ENCODE measurements at regions not wholly inside any gene's neighbourhood (a gene's known extent, or its start where the extent isn't known, plus 50 kb on each side); places are given as distances from the start of the nearest gene placed in this dataset.

DNA sequence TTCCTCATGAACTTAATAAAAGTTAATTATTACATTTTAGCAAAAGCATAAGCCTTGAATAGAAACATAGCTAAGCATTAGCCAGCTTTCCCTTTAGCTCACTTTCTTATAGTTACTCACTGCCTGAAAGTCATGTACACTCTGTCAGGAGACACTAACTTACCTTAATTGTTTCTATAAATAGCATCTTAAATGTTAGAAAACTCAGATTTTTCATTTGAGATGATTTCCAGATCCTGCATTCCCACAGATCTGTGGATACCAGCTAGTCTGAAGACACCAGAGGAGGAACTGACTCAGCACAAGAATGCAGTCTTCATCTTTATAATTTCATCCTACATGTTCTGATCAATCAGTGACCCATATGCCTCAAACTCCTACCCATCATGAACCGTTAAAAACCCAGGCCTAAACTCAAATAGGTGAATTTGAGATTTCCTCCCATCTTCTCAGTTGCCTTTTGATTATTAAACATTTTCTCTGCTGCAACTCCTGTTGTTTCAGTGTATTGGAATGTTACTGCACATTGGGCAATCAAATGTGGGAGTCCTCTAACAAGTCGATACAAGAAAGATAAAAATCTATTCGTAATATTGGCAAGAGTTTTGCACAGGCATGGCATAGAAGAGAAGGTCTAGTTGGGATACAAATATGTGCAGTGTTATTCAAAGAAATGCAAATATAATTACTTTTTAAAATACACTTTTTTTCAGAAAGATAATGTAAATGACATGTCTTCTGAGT lies 857.4 kb upstream of the CDH2 start:
- DNase-seq (no peak), ATAC-seq (no peak)
- no peaks in the 10 kb centered on the region for H3K4me1 ChIP-seq (ENCODE audit: control insufficient read depth in 2 of 2, insufficient read depth in 2 of 2, low read length in 2 of 2)
- Mint-ChIP-seq H3K27me3 (no peaks in the 10 kb centered on the region), H3K9me3 (peaks cover 0 to 16% (median 3%) of the 10 kb centered on the region in 11 donors), H3K36me3 (no peaks in the 10 kb centered on the region), H3K4me3 (no peak overlapping the region), H3K4me1 (no peaks in the 10 kb centered on the region), H3K27ac (no peak overlapping the region)
- H3K4me3 ChIP-seq (ENCODE audit: low read length), result no peak overlapping the region
- no peaks in the 10 kb centered on the region for H3K36me3 ChIP-seq (ENCODE audit: control insufficient read depth in 2 of 3, insufficient read depth in 3 of 3, low read length in 3 of 3)
- ChIA-PET CTCF (no interaction called here), POLR2A (no interaction called here)
- intact Hi-C loops (cut with micrococcal nuclease), result no loop called here
- H3K9me3 ChIP-seq (ENCODE audit: control insufficient read depth in 2 of 3, low read length in 3 of 3), result no peaks in the 10 kb centered on the region
- H3K27ac ChIP-seq (ENCODE audit: low read depth, low read length), result no peak overlapping the region
- H3K27me3 ChIP-seq (ENCODE audit: control insufficient read depth in 2 of 2, insufficient read depth in 2 of 2, low read length in 2 of 2), result no peaks in the 10 kb centered on the region

DNA sequence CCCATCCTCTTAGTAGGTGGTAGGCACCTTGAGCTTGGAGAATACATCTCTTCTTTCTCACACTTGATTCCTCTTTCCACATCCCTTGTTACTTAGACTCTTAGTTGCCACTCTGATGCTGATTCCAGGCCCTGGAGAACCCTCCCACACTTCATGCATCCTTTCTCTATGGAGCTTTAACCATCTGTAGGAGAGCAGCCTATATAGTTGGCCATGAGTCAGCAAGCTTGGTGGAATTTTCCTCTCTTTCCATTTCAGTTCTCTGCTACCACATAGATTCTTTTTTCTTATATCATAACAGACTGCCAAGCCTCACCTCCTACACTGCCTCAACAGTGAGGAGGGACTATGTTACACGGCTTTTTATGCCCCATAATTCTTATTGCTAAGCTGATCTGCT lies 851.6 kb upstream of the CDH2 start:
- Mint-ChIP-seq H3K27ac (no peak overlapping the region), H3K27me3 (no peaks in the 10 kb centered on the region), H3K4me1 (no peaks in the 10 kb centered on the region), H3K4me3 (no peak overlapping the region), H3K36me3 (no peaks in the 10 kb centered on the region), H3K9me3 (peaks cover 0 to 12% (median 4%) of the 10 kb centered on the region in 11 donors)
- H3K9me3 ChIP-seq (ENCODE audit: control insufficient read depth in 2 of 3, low read length in 3 of 3), result no peaks in the 10 kb centered on the region
- ChIA-PET POLR2A (no interaction called here), CTCF (no interaction called here)
- H3K4me1 ChIP-seq (ENCODE audit: control insufficient read depth in 2 of 2, insufficient read depth in 2 of 2, low read length in 2 of 2), result no peaks in the 10 kb centered on the region
- intact Hi-C loops (cut with micrococcal nuclease), result no loop called here
- no peak overlapping the region for H3K27ac ChIP-seq (ENCODE audit: low read depth, low read length)
- no peaks in the 10 kb centered on the region for H3K27me3 ChIP-seq (ENCODE audit: control insufficient read depth in 2 of 2, insufficient read depth in 2 of 2, low read length in 2 of 2)
- DNase-seq, result no peak
- no peak overlapping the region for H3K4me3 ChIP-seq (ENCODE audit: low read length)
- no peaks in the 10 kb centered on the region for H3K36me3 ChIP-seq (ENCODE audit: control insufficient read depth in 2 of 3, insufficient read depth in 3 of 3, low read length in 3 of 3)
- no peak for ATAC-seq

DNA sequence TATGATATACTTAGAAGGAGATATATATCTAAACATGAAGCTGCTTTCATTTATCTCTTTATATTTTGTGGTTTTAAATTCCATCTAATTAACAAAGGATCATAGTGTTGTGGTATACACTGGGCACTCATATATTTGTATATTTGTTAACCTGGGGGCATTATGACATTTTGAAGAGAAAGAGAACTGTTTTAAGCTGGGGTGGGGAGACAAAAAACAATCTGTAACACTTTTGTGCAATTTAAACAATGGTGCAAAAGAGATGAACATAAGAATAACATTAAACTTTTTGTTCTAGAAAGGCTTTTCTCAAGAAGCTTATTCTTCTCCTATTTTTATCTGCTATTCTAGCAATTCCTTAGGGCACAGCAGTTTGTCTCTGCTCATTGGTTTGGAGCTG lies 842.0 kb upstream of the CDH2 start:
- Mint-ChIP-seq H3K27ac (no peak overlapping the region), H3K4me3 (no peak overlapping the region), H3K9me3 (peaks cover 0 to 7% (median 3%) of the 10 kb centered on the region in 11 donors), H3K36me3 (no peaks in the 10 kb centered on the region), H3K4me1 (no peaks in the 10 kb centered on the region), H3K27me3 (no peaks in the 10 kb centered on the region)
- DNase-seq (no peak), ATAC-seq (no peak)
- Histone ChIP-seq H3K9me3 (ENCODE audit: control insufficient read depth in 2 of 3, low read length in 3 of 3) (peaks cover 0 to 3% (median 0%) of the 10 kb centered on the region in 3 experiments), H3K4me3 (ENCODE audit: low read length) (no peak overlapping the region), H3K27me3 (ENCODE audit: control insufficient read depth in 2 of 2, insufficient read depth in 2 of 2, low read length in 2 of 2) (no peaks in the 10 kb centered on the region), H3K36me3 (ENCODE audit: control insufficient read depth in 2 of 3, insufficient read depth in 3 of 3, low read length in 3 of 3) (no peaks in the 10 kb centered on the region), H3K4me1 (ENCODE audit: control insufficient read depth in 2 of 2, insufficient read depth in 2 of 2, low read length in 2 of 2) (no peaks in the 10 kb centered on the region), H3K27ac (ENCODE audit: low read depth, low read length) (no peak overlapping the region)
- ChIA-PET CTCF (no interaction called here), POLR2A (no interaction called here)
- intact Hi-C loops (cut with micrococcal nuclease), result no loop called here

DNA sequence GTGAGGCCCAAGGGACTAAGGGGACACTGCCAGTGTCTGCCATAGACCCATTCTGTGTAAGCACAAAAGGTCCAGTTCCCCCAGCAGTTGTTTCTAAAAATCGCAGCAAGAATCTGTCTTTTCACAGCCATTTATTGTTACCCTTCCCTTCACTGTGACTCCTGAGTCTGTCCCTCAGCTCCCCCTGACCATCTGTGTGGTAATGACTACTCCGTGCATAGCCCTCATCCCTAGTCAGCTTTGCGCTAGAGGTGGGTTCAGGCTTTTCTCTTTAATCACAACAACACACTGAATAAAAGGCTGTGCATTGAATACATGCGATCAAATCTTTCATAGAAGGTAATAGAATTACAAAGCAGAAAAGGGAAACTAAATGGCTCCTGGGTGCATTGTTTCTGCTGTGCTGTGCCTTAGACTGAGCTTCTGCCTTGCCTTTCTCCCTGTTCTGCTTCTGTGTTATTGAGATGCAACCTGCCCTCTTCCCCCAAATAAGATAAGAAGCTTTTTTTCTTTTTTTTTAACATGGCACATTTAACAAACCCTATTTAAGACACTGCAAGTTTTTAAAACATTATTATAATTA lies 836.0 kb upstream of the CDH2 start:
- no peaks in the 10 kb centered on the region for H3K4me1 Mint-ChIP-seq
- ChIA-PET POLR2A (no interaction called here), CTCF (no interaction called here)
- H3K9me3 Mint-ChIP-seq, result peaks cover 0 to 12% (median 4%) of the 10 kb centered on the region in 11 donors
- H3K27me3 Mint-ChIP-seq, result no peaks in the 10 kb centered on the region
- no peak overlapping the region for H3K4me3 Mint-ChIP-seq
- Histone ChIP-seq H3K4me1 (ENCODE audit: control insufficient read depth in 2 of 2, insufficient read depth in 2 of 2, low read length in 2 of 2) (no peaks in the 10 kb centered on the region), H3K36me3 (ENCODE audit: control insufficient read depth in 2 of 3, insufficient read depth in 3 of 3, low read length in 3 of 3) (no peaks in the 10 kb centered on the region), H3K27ac (ENCODE audit: low read depth, low read length) (no peak overlapping the region), H3K4me3 (ENCODE audit: low read length) (no peak overlapping the region), H3K27me3 (ENCODE audit: control insufficient read depth in 2 of 2, insufficient read depth in 2 of 2, low read length in 2 of 2) (no peaks in the 10 kb centered on the region), H3K9me3 (ENCODE audit: control insufficient read depth in 2 of 3, low read length in 3 of 3) (peaks cover 0 to 3% (median 0%) of the 10 kb centered on the region in 3 experiments)
- ATAC-seq (no peak), DNase-seq (no peak)
- peaks cover 0 to 3% (median 0%) of the 10 kb centered on the region in 5 donors for H3K36me3 Mint-ChIP-seq
- H3K27ac Mint-ChIP-seq, result no peak overlapping the region
- intact Hi-C loops (cut with micrococcal nuclease), result no loop called here

- Mint-ChIP-seq H3K27me3 (no peaks in the 10 kb centered on the region), H3K27ac (no peak overlapping the region), H3K4me1 (no peaks in the 10 kb centered on the region), H3K9me3 (peaks cover 0 to 12% (median 4%) of the 10 kb centered on the region in 11 donors), H3K36me3 (peaks cover 0 to 3% (median 0%) of the 10 kb centered on the region in 5 donors), H3K4me3 (no peak overlapping the region)
- Histone ChIP-seq H3K9me3 (ENCODE audit: control insufficient read depth in 2 of 3, low read length in 3 of 3) (peaks cover 0 to 3% (median 0%) of the 10 kb centered on the region in 3 experiments), H3K4me3 (ENCODE audit: low read length) (no peak overlapping the region), H3K27me3 (ENCODE audit: control insufficient read depth in 2 of 2, insufficient read depth in 2 of 2, low read length in 2 of 2) (no peaks in the 10 kb centered on the region), H3K36me3 (ENCODE audit: control insufficient read depth in 2 of 3, insufficient read depth in 3 of 3, low read length in 3 of 3) (no peaks in the 10 kb centered on the region), H3K27ac (ENCODE audit: low read depth, low read length) (no peak overlapping the region), H3K4me1 (ENCODE audit: control insufficient read depth in 2 of 2, insufficient read depth in 2 of 2, low read length in 2 of 2) (no peaks in the 10 kb centered on the region)
- POLR2A ChIA-PET, result no interaction called here
- ATAC-seq (no peak), DNase-seq (no peak)
- intact Hi-C loops (cut with micrococcal nuclease), result no loop called here
- CTCF ChIA-PET, result no interaction called here
These were observed 835.4 kb upstream of the CDH2 start for GRCh38 chr18:29012364-29012763.

- no peak overlapping the region for H3K27ac ChIP-seq (ENCODE audit: low read depth, low read length)
- no peaks in the 10 kb centered on the region for H3K27me3 ChIP-seq (ENCODE audit: control insufficient read depth in 2 of 2, insufficient read depth in 2 of 2, low read length in 2 of 2)
- no peaks in the 10 kb centered on the region for H3K9me3 ChIP-seq (ENCODE audit: control insufficient read depth in 2 of 3, low read length in 3 of 3)
- ChIA-PET CTCF (no interaction called here), POLR2A (no interaction called here)
- Mint-ChIP-seq H3K9me3 (peaks cover 0 to 18% (median 4%) of the 10 kb centered on the region in 11 donors), H3K4me3 (no peak overlapping the region), H3K27ac (no peak overlapping the region), H3K4me1 (no peaks in the 10 kb centered on the region), H3K36me3 (peaks cover 0 to 3% (median 0%) of the 10 kb centered on the region in 5 donors), H3K27me3 (no peaks in the 10 kb centered on the region)
- intact Hi-C loops (cut with micrococcal nuclease), result loop anchor here (10.0 kb wide), 1 partner anchor 65 kb away; no protein-coding TSS in a partner anchor
- DNase-seq, result no peak
- H3K4me3 ChIP-seq (ENCODE audit: low read length), result no peak overlapping the region
- no peaks in the 10 kb centered on the region for H3K36me3 ChIP-seq (ENCODE audit: control insufficient read depth in 2 of 3, insufficient read depth in 3 of 3, low read length in 3 of 3)
- ATAC-seq, result no peak
- no peaks in the 10 kb centered on the region for H3K4me1 ChIP-seq (ENCODE audit: control insufficient read depth in 2 of 2, insufficient read depth in 2 of 2, low read length in 2 of 2)
These were observed 832.4 kb upstream of the CDH2 start for GRCh38 chr18:29009250-29009803.

- Mint-ChIP-seq H3K27ac (no peak overlapping the region), H3K4me1 (no peaks in the 10 kb centered on the region), H3K27me3 (no peaks in the 10 kb centered on the region), H3K36me3 (peaks cover 0 to 3% (median 0%) of the 10 kb centered on the region in 5 donors), H3K4me3 (no peak overlapping the region), H3K9me3 (peaks cover 0 to 18% (median 4%) of the 10 kb centered on the region in 11 donors)
- no peaks in the 10 kb centered on the region for H3K4me1 ChIP-seq (ENCODE audit: control insufficient read depth in 2 of 2, insufficient read depth in 2 of 2, low read length in 2 of 2)
- POLR2A ChIA-PET, result no interaction called here
- no peak overlapping the region for H3K27ac ChIP-seq (ENCODE audit: low read depth, low read length)
- CTCF ChIA-PET, result no interaction called here
- no peaks in the 10 kb centered on the region for H3K27me3 ChIP-seq (ENCODE audit: control insufficient read depth in 2 of 2, insufficient read depth in 2 of 2, low read length in 2 of 2)
- DNase-seq (no peak), ATAC-seq (no peak)
- intact Hi-C loops (cut with micrococcal nuclease), result loop anchor here (10.0 kb wide), 1 partner anchor 64 kb away; no protein-coding TSS in a partner anchor
- no peaks in the 10 kb centered on the region for H3K9me3 ChIP-seq (ENCODE audit: control insufficient read depth in 2 of 3, low read length in 3 of 3)
- no peaks in the 10 kb centered on the region for H3K36me3 ChIP-seq (ENCODE audit: control insufficient read depth in 2 of 3, insufficient read depth in 3 of 3, low read length in 3 of 3)
- no peak overlapping the region for H3K4me3 ChIP-seq (ENCODE audit: low read length)
These were observed 831.9 kb upstream of the CDH2 start for GRCh38 chr18:29008809-29009208.

All from naive thymus-derived CD4-positive, alpha-beta T cell (primary cell).